Loucy (cell line): ENCODE measurements at regions not wholly inside any gene's neighbourhood (a gene's known extent, or its start where the extent isn't known, plus 50 kb on each side); places are given as distances from the start of the nearest gene placed in this dataset.

Experiments used
- EZH2phosphoT487 ChIP-seq: fragments of 200-600 bp; IDR thresholded peaks from 2 replicates; pipeline ENCODE4 v1.6.1; 2018; ENCODE audit warnings: antibody characterized with exemption, mild to moderate bottlenecking, moderate library complexity, borderline replicate concordance
- TF ChIP-seq, protein P1 (sequence below): fragments of 200-600 bp; sonication (generic); conservative IDR thresholded peaks from 2 replicates; pipeline ENCODE4 v1.5.1; 2014; ENCODE audit warnings: mild to moderate bottlenecking, antibody characterized with exemption, low read length

DNA sequence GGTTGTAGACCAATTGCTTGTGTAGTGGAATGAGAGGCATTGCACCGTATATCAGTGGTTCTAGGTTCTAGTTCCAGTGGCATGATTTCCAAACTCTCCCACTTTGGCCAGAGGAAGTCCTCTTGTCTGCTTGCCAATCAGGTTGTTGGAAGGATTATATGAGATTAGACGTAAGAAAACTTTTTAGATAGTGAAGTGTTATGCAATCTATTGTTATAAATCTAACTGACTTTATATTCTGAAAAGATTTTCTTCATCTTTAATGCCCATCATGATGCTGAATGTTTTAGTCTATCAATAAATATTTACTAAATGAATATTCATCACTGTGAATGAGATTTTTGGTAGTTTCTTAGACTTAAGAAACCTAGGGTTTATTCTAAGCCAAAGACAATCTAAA is 152.6 kb downstream of the TFPI2 start:
- TF ChIP-seq, protein P1, sequence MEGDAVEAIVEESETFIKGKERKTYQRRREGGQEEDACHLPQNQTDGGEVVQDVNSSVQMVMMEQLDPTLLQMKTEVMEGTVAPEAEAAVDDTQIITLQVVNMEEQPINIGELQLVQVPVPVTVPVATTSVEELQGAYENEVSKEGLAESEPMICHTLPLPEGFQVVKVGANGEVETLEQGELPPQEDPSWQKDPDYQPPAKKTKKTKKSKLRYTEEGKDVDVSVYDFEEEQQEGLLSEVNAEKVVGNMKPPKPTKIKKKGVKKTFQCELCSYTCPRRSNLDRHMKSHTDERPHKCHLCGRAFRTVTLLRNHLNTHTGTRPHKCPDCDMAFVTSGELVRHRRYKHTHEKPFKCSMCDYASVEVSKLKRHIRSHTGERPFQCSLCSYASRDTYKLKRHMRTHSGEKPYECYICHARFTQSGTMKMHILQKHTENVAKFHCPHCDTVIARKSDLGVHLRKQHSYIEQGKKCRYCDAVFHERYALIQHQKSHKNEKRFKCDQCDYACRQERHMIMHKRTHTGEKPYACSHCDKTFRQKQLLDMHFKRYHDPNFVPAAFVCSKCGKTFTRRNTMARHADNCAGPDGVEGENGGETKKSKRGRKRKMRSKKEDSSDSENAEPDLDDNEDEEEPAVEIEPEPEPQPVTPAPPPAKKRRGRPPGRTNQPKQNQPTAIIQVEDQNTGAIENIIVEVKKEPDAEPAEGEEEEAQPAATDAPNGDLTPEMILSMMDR: no peak
- no peak for TF ChIP-seq EZH2phosphoT487
